CD4-positive, alpha-beta T cell treated with Interleukin-4 for 1 hour (primary cell): ENCODE measurements at regions not wholly inside any gene's neighbourhood (a gene's known extent, or its start where the extent isn't known, plus 50 kb on each side); places are given as distances from the start of the nearest gene placed in this dataset.
"Not testable (repeated sequence)": the region's sequence is repeated elsewhere in the genome, so short reads cannot be mapped to it uniquely, and the experiment has no call there.

Source experiments
- DNase-seq, 2 donors: peaks; one replicate each; pipeline ENCODE4 v3.0.0-alpha.2; 2020 to 2022

- no peak for DNase-seq
These were observed 307.2 kb downstream of the HIVEP2 start for GRCh38 chr6:142637624-142638351.

GRCh38 chr6:142642651-142643050 is 302.3 kb downstream of the HIVEP2 start:
- DNase-seq: no peak

- no peak for DNase-seq
These were observed 300.1 kb downstream of the HIVEP2 start for GRCh38 chr6:142644866-142645265.

- no peak for DNase-seq
These were observed 299.3 kb downstream of the HIVEP2 start for GRCh38 chr6:142645663-142646062.

GRCh38 chr6:142647449-142648035 is 297.4 kb downstream of the HIVEP2 start:
- no peak for DNase-seq

GRCh38 chr6:142648036-142648451 is 296.9 kb downstream of the HIVEP2 start:
- DNase-seq: no peak

- DNase-seq: no peak
These were observed 296.4 kb downstream of the HIVEP2 start for GRCh38 chr6:142648526-142648925.

- DNase-seq: not testable (repeated sequence)
These were observed 295.3 kb downstream of the HIVEP2 start for GRCh38 chr6:142649438-142650234.

GRCh38 chr6:142651384-142651783 is 293.6 kb downstream of the HIVEP2 start:
- DNase-seq: no peak

- no peak for DNase-seq
These were observed 291.1 kb downstream of the HIVEP2 start for GRCh38 chr6:142653710-142654420.

GRCh38 chr6:142659661-142660060 is 285.3 kb downstream of the HIVEP2 start:
- no peak for DNase-seq

- DNase-seq: no peak
These were observed 279.6 kb downstream of the HIVEP2 start for GRCh38 chr6:142665393-142665792.

- DNase-seq: no peak
These were observed 278.3 kb downstream of the HIVEP2 start for GRCh38 chr6:142666599-142667185.

GRCh38 chr6:142669471-142670351 is 275.3 kb downstream of the HIVEP2 start:
- DNase-seq: no peak

GRCh38 chr6:142671791-142672190 is 273.2 kb downstream of the HIVEP2 start:
- DNase-seq: peak in 1 of 2 donors; percentile 36

- DNase-seq: no peak
These were observed 269.5 kb downstream of the HIVEP2 start for GRCh38 chr6:142675517-142675916.

GRCh38 chr6:142676027-142676443 is 268.9 kb downstream of the HIVEP2 start:
- DNase-seq: no peak

GRCh38 chr6:142676647-142677192 is 268.3 kb downstream of the HIVEP2 start:
- DNase-seq: no peak

- peak in 1 of 2 donors; percentile 26 for DNase-seq
These were observed 264.9 kb downstream of the HIVEP2 start for GRCh38 chr6:142679907-142680700.

- no peak for DNase-seq
These were observed 263.9 kb downstream of the HIVEP2 start for GRCh38 chr6:142681099-142681498.
